HG02943 (cell line): ENCODE measurements at regions not wholly inside any gene's neighbourhood (a gene's known extent, or its start where the extent isn't known, plus 50 kb on each side); places are given as distances from the start of the nearest gene placed in this dataset.

Experiments
- ATAC-seq: cut with Tn5 transposase; IDR thresholded peaks from one replicate; pipeline ENCODE4 v1.9.1; 2021; ENCODE audit warnings: mild to moderate bottlenecking, low read depth, moderate library complexity; ENCODE audit not compliant: unreplicated experiment

DNA sequence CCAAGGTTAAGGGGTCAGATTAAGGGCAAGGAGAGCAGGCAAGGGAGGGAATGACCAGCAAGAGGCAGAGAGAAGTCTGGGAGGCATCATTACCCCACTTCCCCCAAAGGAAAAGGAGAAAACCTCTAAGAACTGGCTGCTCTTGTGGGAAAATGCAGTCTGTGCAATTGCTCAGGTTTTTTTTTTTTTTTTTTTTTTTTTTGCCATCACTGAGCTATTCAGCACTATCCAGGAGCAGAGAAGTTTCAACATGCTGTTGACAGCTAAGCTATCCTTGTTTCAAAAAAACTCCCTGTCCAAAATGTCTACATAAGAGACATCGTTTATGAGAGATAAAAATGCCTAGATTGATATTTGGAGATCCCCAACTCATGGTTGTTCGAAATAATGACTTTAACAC lies 345.4 kb downstream of the TDRD15 start:
- ATAC-seq, result no peak

DNA sequence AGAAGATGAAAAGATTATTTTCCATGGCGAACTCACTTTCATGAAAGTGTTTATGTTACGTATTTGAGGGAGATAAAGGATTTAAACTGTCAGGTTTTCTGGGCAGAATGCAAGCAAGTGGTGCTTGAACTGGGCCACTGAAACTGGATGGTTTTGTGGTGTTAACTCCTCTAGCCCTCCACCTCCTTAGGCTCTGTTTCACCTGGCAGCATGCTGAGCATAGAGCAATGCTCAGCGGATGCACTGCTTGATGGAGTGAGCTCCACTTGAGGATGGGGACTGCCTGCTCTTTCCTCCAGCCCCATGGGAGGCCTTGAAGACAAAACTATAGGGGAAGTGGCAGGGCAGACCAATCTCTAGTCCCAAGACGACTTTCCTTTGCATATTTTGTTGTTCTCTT lies 345.8 kb downstream of the TDRD15 start:
- no peak for ATAC-seq

DNA sequence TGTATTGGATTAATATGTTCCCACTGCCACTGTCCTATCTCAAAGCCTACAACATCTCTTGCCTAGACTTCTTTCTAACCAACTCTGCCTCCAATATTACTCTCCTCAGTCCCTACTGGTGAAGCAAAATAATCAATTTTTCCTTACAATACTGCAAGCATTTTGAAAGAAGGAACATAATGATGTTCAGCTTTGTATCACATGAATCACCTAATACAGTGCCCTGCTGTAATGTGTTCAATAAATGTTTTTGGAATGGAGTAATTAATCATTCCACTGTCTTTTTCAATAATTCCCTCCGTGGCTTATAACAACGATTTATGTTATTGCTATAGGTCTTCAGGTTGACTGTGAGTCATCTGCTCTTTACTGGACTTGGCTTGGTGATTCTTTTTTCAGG lies 356.4 kb downstream of the TDRD15 start:
- no peak for ATAC-seq

DNA sequence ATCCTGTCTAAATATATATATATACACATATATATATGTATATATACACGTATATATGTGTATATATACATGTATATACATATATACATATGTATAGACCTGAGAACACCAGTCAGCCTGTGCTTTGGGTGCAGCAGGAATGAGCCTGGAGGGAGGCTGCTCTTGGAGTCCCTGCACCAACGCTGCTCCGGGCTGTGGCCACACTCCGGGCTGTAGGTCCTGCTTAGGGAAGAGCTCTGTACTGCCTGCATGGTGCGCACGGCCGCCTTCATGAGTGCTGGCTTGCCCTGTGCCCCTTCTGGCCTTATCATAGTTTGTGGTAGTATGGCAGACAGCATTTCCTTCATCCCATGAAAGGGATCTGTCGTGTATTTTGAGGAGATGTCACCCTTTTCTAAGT lies 360.9 kb downstream of the TDRD15 start:
- no peak for ATAC-seq

DNA sequence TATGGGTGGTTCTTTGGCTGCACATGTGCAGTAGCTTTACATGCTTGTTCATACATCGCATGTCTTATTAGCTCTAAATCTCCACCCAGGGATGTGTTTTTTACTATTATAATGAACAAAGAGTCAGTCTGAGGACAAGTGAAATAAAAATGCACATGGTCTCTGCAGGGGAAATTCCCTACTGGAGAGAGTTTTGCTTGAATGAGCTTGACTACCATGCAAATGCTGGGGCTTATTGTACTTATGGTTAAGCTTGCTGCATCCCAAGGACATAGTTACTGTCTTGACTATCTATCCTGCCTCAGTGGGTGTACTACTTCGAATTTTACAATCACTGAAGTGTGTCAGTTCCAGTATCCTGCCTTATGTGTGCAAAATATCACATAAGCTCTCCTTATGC lies 362.7 kb downstream of the TDRD15 start:
- ATAC-seq, result no peak

DNA sequence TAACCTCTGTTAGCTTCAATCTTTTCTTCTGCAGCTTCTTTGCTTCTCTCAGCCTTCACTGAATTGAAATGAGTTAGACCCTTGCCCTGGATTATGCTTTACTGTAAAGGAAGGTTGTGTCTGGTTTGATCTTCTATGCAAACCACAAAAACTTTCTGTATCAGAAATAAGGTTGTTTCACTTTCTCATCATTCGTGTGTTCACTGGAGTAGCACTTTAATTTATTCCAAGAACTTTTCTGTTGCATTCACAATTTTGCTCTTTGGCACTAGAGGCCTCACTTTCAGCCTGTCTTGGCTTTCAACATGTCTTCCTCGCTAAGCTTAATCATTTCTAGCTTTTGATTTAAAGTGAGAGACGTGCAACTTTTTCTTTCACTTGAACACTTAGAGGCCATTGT lies 365.3 kb downstream of the TDRD15 start:
- no peak for ATAC-seq

DNA sequence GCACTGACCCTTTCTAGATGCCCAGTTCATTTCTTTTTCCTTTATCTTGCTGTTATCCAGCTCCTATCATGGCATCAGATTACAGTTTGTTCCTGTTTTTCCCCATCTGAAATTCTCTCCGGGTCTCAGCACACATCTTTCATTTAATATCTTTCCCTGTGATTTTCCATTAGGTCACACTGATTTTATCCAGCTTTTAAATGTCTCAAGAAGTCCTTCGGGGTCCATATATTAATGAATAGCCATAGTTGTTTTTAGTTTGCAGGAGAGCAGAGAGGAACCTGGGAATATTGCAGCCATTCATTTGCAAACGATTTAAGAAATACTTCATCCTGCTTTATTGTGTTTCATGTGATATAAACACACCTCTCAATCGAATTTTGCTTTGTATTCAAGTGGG lies 374.2 kb downstream of the TDRD15 start:
- no peak for ATAC-seq

DNA sequence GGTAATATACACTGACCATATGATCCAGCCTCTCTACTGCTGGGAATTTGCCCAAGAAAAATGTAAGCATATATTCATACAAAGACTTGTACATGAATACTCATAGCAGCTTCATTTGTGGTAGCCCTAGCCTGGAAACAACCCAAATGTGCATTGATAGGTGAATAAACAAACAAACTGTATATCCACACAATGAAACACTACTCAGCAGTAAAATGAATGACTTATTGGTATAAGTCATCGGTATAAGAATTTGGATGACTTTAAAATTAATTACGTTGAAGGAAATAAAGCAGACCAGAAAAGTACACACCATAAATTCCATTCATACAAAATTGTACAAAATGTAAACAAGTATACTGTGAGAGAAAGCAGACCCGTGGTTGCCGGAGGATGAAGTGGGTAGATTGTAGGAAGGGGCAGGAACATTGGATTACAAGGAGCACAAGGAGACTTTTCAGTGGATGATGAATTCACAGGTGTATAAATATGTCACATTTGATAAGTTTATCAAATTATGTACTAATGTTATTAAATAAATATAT lies 376.7 kb downstream of the TDRD15 start:
- ATAC-seq, result no peak

DNA sequence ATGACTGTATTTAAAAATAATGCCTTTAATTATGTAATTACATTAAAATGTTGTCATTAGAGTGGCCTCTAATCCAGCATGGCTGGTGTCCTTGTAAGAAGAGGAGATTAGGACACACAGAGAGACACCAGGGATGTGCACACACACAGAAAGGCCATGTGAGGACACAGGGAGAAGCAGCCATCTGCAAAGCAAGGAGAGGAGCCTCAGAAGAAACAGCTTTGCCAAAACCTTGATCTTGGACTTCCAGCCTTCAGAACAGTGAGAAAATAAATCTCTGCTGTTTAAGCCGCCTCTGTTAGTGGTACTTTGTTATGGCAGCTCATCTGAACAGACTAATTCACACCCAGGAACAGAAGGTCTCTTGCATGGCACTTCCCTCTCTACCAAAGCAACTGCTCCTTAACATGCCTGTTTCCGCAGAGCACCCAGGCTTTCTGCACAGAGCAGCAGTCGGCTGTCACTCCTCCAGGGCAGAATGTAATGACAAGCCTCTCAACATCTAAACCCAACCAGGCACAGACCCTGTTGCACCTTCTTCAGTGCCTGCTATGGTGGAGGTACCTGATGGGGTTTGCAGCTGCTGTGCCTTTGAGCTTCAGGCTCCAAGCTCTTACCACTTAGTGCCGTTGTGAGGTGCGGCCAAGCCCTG lies 377.7 kb downstream of the TDRD15 start:
- ATAC-seq, result no peak

DNA sequence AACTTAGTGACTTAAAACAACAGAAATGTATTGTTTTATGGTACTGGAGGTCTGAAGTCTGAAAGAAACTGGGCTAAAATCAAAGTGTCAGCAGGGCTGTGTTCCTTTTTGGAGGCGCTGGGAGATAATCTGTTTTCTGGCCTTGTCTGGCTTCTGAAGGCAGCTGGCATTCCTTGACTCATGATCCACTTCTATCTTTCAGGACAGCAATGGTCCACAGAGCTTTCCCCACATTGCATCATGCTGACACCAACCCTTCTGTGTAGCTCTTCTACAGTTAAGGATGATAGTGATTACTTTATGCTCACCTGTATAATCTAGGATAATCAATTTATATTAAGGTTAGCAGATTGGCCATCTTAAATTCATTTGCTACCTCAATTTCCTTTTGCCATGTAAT lies 392.1 kb downstream of the TDRD15 start:
- no peak for ATAC-seq

DNA sequence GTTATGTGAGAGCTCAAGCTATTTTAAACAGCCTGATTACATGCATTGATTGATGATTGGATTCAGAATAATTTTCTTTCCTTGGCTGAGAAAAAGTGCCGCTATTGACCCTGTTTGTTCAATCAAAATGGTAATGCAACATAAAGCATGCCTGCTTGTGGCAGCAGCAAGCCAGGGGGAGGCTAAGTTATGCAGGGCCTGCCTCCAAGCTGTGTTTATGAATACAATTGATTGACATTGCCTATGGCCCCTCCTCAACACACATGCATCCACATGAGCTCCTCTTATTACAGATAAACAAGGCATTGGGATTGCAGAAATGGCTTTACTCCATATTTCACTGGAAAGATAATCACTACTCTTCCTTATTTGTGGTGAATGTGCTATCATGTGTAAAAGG lies 395.6 kb downstream of the TDRD15 start:
- no peak for ATAC-seq

DNA sequence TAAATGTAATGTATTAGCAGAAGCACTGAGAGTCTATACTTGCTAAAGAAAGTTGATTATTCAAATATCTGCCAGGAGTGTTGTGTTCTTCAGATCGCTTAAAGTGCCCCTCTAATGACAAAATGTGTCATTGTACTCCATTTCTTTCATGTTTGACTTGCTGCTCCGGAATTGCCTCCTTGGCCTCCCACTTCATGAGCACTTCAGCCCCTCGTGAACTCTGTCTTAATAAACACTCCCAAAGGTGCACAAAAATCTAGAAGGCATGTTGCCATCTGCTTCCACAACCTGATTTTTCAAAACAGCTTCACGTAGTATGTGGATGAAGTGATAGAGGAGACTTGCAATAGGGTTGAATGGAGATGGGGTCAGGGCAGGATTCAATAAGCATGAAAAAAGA lies 396.1 kb downstream of the TDRD15 start:
- ATAC-seq, result no peak

DNA sequence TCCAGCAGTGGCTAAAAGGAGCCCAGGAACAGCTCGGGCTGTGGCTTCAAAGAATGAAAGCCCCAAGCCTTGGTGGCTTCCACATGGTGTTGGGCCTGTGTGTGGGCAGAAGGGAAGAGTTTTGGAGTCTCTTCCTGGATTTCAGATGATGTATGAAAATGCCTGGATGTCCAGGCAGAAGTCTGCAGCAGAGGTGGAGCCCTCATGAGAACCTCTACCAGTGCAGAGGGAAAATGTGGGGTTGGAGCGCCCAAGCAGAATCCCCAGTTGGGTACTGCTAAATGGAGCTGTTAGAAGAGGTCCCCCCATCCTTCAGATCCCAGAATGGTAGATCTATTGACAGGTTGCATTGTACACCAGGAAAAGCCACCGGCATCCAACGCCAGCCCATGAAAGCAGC lies 412.1 kb downstream of the TDRD15 start:
- no peak for ATAC-seq

DNA sequence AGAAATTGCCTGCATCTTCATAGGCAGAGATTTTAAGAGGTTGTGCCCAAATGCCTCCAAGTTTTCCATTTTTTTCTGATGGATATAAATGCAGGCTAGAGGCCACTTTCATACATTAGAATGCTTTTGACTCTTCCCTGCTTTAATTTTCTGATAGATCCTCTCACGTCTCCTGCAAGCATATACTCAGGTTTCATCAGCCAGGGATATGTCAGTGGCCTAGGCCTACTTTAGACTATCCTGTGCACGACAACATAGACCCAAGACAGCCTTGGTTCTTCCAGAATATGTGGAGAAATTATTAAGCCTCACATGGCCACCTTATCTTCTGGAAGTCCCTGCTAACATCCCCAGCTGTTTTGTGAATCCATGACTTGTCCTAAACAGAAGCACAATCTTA lies 415.9 kb downstream of the TDRD15 start:
- no peak for ATAC-seq

DNA sequence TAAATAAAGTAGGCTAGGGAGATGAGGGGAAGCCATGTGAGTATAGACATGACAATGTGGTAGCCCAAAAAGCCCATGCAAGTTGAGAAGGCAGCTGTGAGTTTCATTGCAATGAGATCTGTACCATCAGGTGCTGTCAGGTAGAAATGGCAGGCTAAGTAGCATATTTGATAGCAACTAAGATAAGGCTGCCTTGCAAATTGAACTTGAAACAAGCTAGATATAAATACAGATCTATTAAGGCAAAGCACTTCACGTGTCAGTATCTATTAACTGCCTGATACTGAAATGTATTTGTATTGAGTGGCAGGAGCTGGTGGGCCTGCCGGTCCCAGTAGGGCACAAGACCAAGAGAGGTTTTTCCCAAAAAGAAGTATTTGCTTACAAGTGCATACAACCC lies 419.9 kb downstream of the TDRD15 start:
- ATAC-seq, result no peak

DNA sequence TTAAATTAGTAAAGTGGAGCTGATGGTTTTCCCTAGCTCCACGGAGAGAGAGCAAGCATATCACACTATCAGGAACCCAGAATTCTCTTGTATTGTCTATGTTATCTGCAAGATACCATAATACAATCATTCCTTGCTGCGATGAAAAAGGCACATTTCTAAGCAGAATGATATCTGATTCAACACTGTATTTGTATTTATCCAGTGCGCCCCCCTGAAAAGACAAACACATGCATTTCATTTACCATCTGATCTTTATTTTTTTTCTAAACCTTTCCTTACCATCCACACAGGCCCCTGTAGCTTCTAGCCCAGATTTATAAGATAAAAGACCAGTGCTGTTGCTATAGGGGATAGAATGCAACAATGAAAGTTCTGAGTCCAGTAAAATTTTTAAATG lies 420.6 kb downstream of the TDRD15 start:
- ATAC-seq, result no peak

DNA sequence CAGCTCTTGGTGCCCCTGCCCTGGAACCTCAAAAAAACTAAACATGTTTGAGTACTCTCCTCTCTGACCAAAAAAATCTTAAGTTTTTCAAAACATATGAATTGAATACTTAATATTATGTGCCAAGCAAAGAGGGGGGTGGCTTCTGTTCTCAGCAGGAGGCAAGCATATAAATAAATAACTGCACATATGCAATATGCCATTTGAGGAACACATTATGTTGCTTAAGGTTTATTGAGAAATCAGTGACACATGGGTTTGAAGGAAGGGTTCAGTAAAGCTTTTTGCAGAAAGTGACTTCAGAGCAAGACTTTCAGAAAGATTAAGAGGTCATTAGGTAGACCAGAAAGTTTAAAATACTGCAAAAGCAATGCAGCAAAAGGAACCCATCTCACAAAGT lies 429.2 kb downstream of the TDRD15 start:
- ATAC-seq, result no peak

DNA sequence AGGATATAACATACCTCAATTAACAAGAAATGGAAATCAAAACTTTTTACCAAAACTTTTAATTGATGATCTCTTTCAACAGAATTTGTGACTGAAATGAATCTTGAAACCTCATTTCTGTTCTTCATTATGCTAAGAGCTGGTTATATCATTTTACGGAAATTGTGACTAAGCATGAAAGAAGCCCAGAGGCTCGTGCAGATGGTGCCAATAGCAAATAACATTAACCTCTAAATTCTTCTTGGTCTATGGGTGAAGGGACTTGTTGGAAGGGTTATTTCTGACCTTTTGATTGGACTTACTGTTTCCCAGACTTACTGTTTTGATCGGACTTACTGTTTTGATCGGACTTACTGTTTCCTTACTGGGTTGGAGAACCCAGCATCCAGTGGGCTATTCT lies 435.6 kb downstream of the TDRD15 start:
- no peak for ATAC-seq

DNA sequence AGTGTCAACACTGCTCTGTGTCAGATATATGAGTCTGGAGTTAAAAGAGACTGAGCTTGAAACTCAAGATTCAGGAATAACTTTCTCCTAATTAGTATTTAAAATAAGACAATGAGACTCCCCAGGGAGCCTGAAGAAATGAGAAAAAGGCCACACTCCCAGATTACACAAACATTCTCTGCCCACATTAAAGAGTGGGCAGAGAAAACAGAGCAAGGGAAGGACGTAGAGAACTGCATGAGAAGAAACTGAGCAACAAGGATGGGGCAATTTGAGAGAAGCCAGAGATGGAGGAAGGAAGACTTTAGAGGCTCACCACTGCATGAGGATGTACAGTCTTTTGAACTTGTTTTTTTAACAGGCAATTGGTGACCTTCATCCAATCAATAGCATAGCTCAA lies 438.2 kb downstream of the TDRD15 start:
- no peak for ATAC-seq

DNA sequence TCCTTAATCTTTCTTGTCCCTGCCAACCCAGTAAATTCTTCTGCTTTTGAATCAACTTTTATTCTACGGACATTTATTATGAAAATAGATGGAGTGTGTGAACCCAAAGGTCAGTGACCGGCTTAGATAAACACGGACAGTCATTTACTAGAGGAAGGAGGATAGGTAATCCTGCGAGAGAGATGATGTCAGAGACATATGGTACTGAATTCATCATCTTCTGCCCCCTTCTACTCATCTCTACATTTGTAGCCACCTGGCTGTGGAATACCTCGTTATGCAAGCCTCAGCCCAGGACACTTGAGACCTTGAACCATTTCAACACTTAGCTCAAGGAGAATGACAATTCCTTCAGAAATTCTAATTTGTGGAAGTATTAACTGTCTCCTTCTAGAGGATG lies 443.6 kb downstream of the TDRD15 start:
- no peak for ATAC-seq

DNA sequence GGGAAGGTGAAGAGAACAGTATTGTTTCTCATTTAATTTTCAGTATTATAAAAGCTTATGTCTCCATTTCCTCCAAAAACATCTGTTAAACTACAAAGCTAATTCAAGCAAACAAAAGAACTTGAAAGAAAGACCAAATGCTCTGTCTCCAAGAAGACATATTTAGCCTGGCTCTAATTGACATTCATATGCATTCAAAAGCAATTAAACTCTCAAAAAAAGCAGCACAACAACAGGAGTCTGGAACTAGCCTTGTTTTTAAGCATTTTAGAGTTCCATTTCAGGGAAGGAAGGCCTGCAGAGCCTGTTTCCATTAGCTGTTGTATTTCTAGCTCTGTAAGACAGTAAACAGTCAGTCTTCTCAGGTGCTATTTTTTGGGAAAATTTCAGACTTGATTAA lies 447.9 kb downstream of the TDRD15 start:
- no peak for ATAC-seq

DNA sequence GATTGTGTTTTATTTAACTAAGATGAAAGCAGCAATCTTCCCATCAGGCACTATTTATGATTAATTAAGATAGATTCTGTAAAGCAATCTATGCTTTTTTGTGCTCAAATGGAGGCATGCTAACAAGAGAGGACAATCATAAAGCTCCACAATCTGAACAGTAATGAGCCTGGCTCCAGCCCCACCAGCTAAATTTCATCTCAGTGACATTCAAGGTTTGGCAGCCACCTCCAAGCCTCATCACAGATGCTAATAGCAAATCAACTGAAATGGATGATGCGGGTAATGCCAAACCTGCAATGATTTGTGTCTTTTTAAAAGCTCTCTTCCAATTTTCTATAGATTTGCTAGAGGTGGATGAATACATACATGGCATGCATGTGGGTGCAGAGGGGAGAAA lies 456.6 kb downstream of the TDRD15 start:
- no peak for ATAC-seq

DNA sequence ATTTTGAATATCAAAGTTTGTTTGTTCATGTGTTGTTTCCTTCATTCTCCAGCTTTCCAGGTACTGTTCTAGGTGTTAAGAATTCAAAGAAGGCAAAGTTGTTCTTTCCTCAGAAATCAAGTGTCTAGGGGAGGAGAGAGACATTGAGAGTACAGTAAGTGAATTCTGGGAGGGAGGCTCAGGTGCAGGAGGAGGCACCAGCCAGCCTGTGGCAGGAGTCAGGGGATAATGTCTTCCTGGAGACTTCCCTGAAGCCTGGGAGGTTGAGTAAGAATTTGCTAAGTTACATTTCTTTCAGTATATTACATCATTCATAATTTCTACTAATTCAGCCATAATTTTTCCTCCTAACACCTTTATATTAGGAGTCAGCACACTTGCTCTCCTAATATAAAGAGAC lies 462.1 kb downstream of the TDRD15 start:
- ATAC-seq, result no peak
